ENCODE measurements at regions not wholly inside any gene's neighbourhood (a gene's known extent, or its start where the extent isn't known, plus 50 kb on each side); places are given as distances from the start of the nearest gene placed in this dataset.

- DNase-seq (ENCODE audit: low read depth in 1 of 2, low spot score in 2 of 2): no peak
- H3K4me3 ChIP-seq (ENCODE audit: extremely low read depth in 1 of 4, insufficient read depth in 2 of 4, low read depth in 3 of 4, low read length in 4 of 4): no peak overlapping the region
- TF ChIP-seq EGR1 (IDR thresholded peaks at IDR 0.05; ENCODE audit: borderline replicate concordance, low read depth, low read length) (no peak), CTCF (IDR thresholded peaks at IDR 0.05; ENCODE audit: control extremely low read depth in 1 of 3, insufficient read depth in 1 of 3, low read depth in 1 of 3, low read length in 3 of 3) (peak in 1 of 3 experiments; percentile 40; a peak in 1 of 4 replicates)
These were observed 373.4 kb upstream of the PCDH15 start for GRCh38 chr10:55174419-55174818.

More at GRCh38 chr10:55174419-55174818, 373.4 kb upstream of the PCDH15 start:
- Histone ChIP-seq H2BK5ac (ENCODE audit: low read depth, low read length) (no peak overlapping the region), H3K18ac (ENCODE audit: extremely low read depth, low read length) (no peak overlapping the region), H4K91ac (replicated peaks; ENCODE audit: insufficient read length, low read length) (no peak overlapping the region), H4K8ac (ENCODE audit: extremely low read depth, insufficient read depth, low read length) (no peak overlapping the region), H3K79me2 (ENCODE audit: control insufficient read depth in 1 of 2, insufficient read depth in 2 of 2, low read length in 2 of 2) (no peaks in the 10 kb centered on the region), H2AK5ac (ENCODE audit: low read depth, low read length) (no peak overlapping the region), H2BK12ac (ENCODE audit: low read depth, low read length) (no peak overlapping the region), H3K9ac (replicated peaks in 1 of 4; ENCODE audit: extremely low read depth in 1 of 4, low read depth in 3 of 4, low read length in 3 of 4) (no peak overlapping the region), H3K79me1 (ENCODE audit: low read depth, low read length) (no peaks in the 10 kb centered on the region), H3K4ac (replicated peaks; ENCODE audit: insufficient read length, low read depth, low read length) (no peak overlapping the region), H3K27ac (ENCODE audit: low read depth, low read length) (no peak overlapping the region), H3K4me1 (replicated peaks in 1 of 4; ENCODE audit: control insufficient read depth in 3 of 4, insufficient read depth in 4 of 4, low read length in 3 of 4) (peaks cover 0 to 3% (median 0%) of the 10 kb centered on the region in 4 experiments; a peak in 1 of 7 replicates), H4K5ac (ENCODE audit: insufficient read length, low read depth, low read length) (no peak overlapping the region), H3K27me3 (replicated peaks in 1 of 4; ENCODE audit: control insufficient read depth in 3 of 4, extremely low read depth in 1 of 4, insufficient read depth in 3 of 4, low read length in 3 of 4) (no peaks in the 10 kb centered on the region), H3K9me3 (ENCODE audit: insufficient read depth in 2 of 2, low read depth in 1 of 2, low read length in 1 of 2) (no peaks in the 10 kb centered on the region), H3K56ac (replicated peaks; ENCODE audit: insufficient read length, low read depth, low read length) (no peak overlapping the region), H4K20me1 (replicated peaks in 1 of 2; ENCODE audit: control insufficient read depth in 1 of 2, insufficient read depth in 2 of 2, low read length in 2 of 2) (no peaks in the 10 kb centered on the region), H3K14ac (ENCODE audit: insufficient read length) (no peak overlapping the region), H2BK120ac (replicated peaks; ENCODE audit: low read depth, low read length) (peak overlapping the region; percentile 19), H2BK15ac (ENCODE audit: low read length) (no peak overlapping the region), H3K23ac (ENCODE audit: insufficient read length) (no peak overlapping the region), H3K4me2 (ENCODE audit: insufficient read depth in 1 of 2, low read depth in 2 of 2, low read length in 2 of 2) (no peak overlapping the region), H3K23me2 (ENCODE audit: low read depth, low read length) (no peaks in the 10 kb centered on the region), H2BK20ac (ENCODE audit: low read length) (no peak overlapping the region), H2AFZ (ENCODE audit: low read length) (peak overlapping the region; percentile 72), H3K36me3 (ENCODE audit: control insufficient read depth in 2 of 4, insufficient read depth in 4 of 4, low read length in 3 of 4) (no peaks in the 10 kb centered on the region)
- peak; percentile 80 for FAIRE-seq
- CTCF ChIA-PET (ENCODE audit: partially characterized antibody): interaction anchor here (0.7 to 2.1 kb wide), 6 partner anchors 8 to 60 kb away, joined by 3 to 7 read pairs (median 4); no protein-coding TSS in a partner anchor
- 70% methylated on average over 4 of the region's 4 CpGs; no CpG with 5 or more reads in 1 of the 2 experiments for WGBS, 2 experiments (ENCODE audit: extremely low coverage in 1 of 2, insufficient coverage in 1 of 2, insufficient read length in 1 of 2, insufficient replicate concordance in 2 of 2, low coverage in 1 of 2, low lambda C conversion rate in 2 of 2, missing lambda C conversion rate in 1 of 2)
- POLR2A ChIA-PET (ENCODE audit: partially characterized antibody): no interaction called here

All from H1 (cell line).